GM23338 (cell line): ENCODE measurements at regions not wholly inside any gene's neighbourhood (a gene's known extent, or its start where the extent isn't known, plus 50 kb on each side); places are given as distances from the start of the nearest gene placed in this dataset.

Experiments used
- ATAC-seq: fragments of 200-7000 bp; cut with Tn5 transposase; 3 replicates; pipeline ENCODE4 v1.9.1; 2020
- DNase-seq: peaks from one replicate; pipeline ENCODE4 v3.0.0-alpha.2; 2015; ENCODE audit warnings: low spot score
- H2AFZ ChIP-seq: fragments of 200-600 bp; sonication (generic); 2 replicates; pipeline ENCODE4 v1.8.0; 2016; ENCODE audit warnings: antibody characterized with exemption, mild to moderate bottlenecking, moderate library complexity
- H3F3A ChIP-seq: fragments of 200-600 bp; sonication (generic); replicated peaks from 2 replicates; pipeline ENCODE4 v1.8.0; 2017; ENCODE audit warnings: antibody characterized with exemption, mixed run types, low read depth
- H3K27ac ChIP-seq: fragments of 200-600 bp; sonication (generic); 2 replicates; pipeline ENCODE4 v1.6.1; 2016; ENCODE audit warnings: low read depth
- H3K27me3 ChIP-seq: fragments of 200-600 bp; sonication (generic); 2 replicates; pipeline ENCODE4 v1.8.0; 2016; ENCODE audit warnings: mild to moderate bottlenecking, mixed run types, moderate library complexity; ENCODE audit not compliant: insufficient read depth
- H3K36me3 ChIP-seq: fragments of 200-600 bp; sonication (generic); 2 replicates; pipeline ENCODE4 v1.8.0; 2016; ENCODE audit warnings: mild to moderate bottlenecking; ENCODE audit not compliant: insufficient read depth
- H3K4me1 ChIP-seq: fragments of 200-600 bp; sonication (generic); 2 replicates; pipeline ENCODE4 v1.8.0; 2016; ENCODE audit warnings: mild to moderate bottlenecking, moderate library complexity; ENCODE audit not compliant: insufficient read depth
- H3K4me2 ChIP-seq: fragments of 200-600 bp; sonication (generic); 2 replicates; pipeline ENCODE4 v1.7.1; 2017; ENCODE audit warnings: mixed run types
- H3K4me3 ChIP-seq: fragments of 200-600 bp; sonication (generic); 2 replicates; pipeline ENCODE4 v1.6.1; 2016; ENCODE audit warnings: mixed run types
- H3K79me2 ChIP-seq: fragments of 200-600 bp; sonication (generic); replicated peaks from 2 replicates; pipeline ENCODE4 v1.8.0; 2017; ENCODE audit warnings: mild to moderate bottlenecking; ENCODE audit not compliant: insufficient read depth
- H3K9me2 ChIP-seq: fragments of 200-600 bp; sonication (generic); 2 replicates; pipeline ENCODE4 v1.8.0; 2017; ENCODE audit not compliant: insufficient read depth
- H4K20me1 ChIP-seq: fragments of 200-600 bp; sonication (generic); replicated peaks from 2 replicates; pipeline ENCODE4 v1.8.0; 2017; ENCODE audit warnings: mild to moderate bottlenecking; ENCODE audit not compliant: insufficient read depth
- H3K27ac Mint-ChIP-seq: 2 replicates; pipeline ENCODE4 v1.8.0; 2020; ENCODE audit warnings: inconsistent platforms, mild to moderate bottlenecking, moderate library complexity, mixed read lengths
- H3K27me3 Mint-ChIP-seq: 3 replicates; pipeline ENCODE4 v1.8.0; 2022; ENCODE audit warnings: low read depth, mild to moderate bottlenecking, moderate library complexity, mixed read lengths, inconsistent platforms; ENCODE audit not compliant: insufficient read depth, poor library complexity
- H3K36me3 Mint-ChIP-seq: 3 replicates; pipeline ENCODE4 v1.8.0; 2021; ENCODE audit warnings: low read depth, mild to moderate bottlenecking, inconsistent platforms, moderate library complexity, mixed read lengths
- H3K4me1 Mint-ChIP-seq: 3 replicates; pipeline ENCODE4 v1.8.0; 2020; ENCODE audit warnings: mild to moderate bottlenecking, inconsistent platforms, mixed read lengths
- H3K4me3 Mint-ChIP-seq: 3 replicates; pipeline ENCODE4 v1.8.0; 2021; ENCODE audit warnings: moderate library complexity, mild to moderate bottlenecking, inconsistent platforms, mixed read lengths
- H3K9me3 Mint-ChIP-seq: 3 replicates; pipeline ENCODE4 v1.8.0; 2020; ENCODE audit warnings: moderate library complexity, mild to moderate bottlenecking, inconsistent platforms, mixed read lengths
- CREB1 ChIP-seq: fragments of 250-450 bp; sonication (Bioruptor Pico); IDR thresholded peaks from 2 replicates; pipeline ENCODE4 v1.5.0; 2020; ENCODE audit warnings: low read depth, mild to moderate bottlenecking, moderate library complexity
- CTCF ChIP-seq, 2 experiments: fragments of 200-600 bp in 1 of 2; sonication (generic) in 1 of 2; conservative IDR thresholded peaks; 2 replicates each; pipeline versions ENCODE4 v1.5.1 to v1.6.1; 2016 to 2017; ENCODE audit warnings: antibody characterized with exemption in 2 of 2, low read depth in 2 of 2, mild to moderate bottlenecking in 2 of 2, moderate library complexity in 1 of 2
- ETS1 ChIP-seq: IDR thresholded peaks from 2 replicates; pipeline ENCODE4 v1.6.1; 2016; ENCODE audit warnings: antibody characterized with exemption
- EZH2 ChIP-seq: fragments of 200-600 bp; sonication (generic); IDR thresholded peaks from one replicate; pipeline ENCODE4 v1.8.0; 2017; ENCODE audit warnings: antibody characterized with exemption, mild to moderate bottlenecking, low read depth; ENCODE audit not compliant: unreplicated experiment
- EZH2phosphoT487 ChIP-seq: fragments of 200-600 bp; sonication (generic); IDR thresholded peaks from one replicate; pipeline ENCODE4 v1.8.1; 2018; ENCODE audit warnings: antibody characterized with exemption; ENCODE audit not compliant: unreplicated experiment
- JUNB ChIP-seq: IDR thresholded peaks from one replicate; pipeline ENCODE4 v1.6.1; 2016; ENCODE audit warnings: antibody characterized with exemption; ENCODE audit not compliant: unreplicated experiment
- POLR2AphosphoS5 ChIP-seq: IDR thresholded peaks from 2 replicates; pipeline ENCODE4 v1.6.1; 2016; ENCODE audit warnings: antibody characterized with exemption, low read depth
- STAT1 ChIP-seq: IDR thresholded peaks from one replicate; pipeline ENCODE4 v1.6.1; 2016; ENCODE audit warnings: antibody characterized with exemption; ENCODE audit not compliant: unreplicated experiment
- ZNF114 ChIP-seq: fragments of 250-450 bp; sonication (Bioruptor Pico); IDR thresholded peaks from 2 replicates; pipeline ENCODE4 v1.5.0; 2020; ENCODE audit warnings: mild to moderate bottlenecking, moderate library complexity
- ZNF331 ChIP-seq: fragments of 250-450 bp; sonication (Bioruptor Pico); IDR thresholded peaks from 2 replicates; pipeline ENCODE4 v1.5.0; 2020; ENCODE audit warnings: low read depth, mild to moderate bottlenecking, moderate library complexity
- ZNF462 ChIP-seq: fragments of 250-450 bp; sonication (Bioruptor Pico); IDR thresholded peaks from 2 replicates; pipeline ENCODE4 v1.5.0; 2020; ENCODE audit warnings: mild to moderate bottlenecking, moderate library complexity

- TF ChIP-seq ZNF462 (CRISPR knock-in tag) (no peak), EZH2phosphoT487 (no peak), JUNB (no peak), POLR2AphosphoS5 (no peak), ETS1 (no peak), ZNF331 (no peak)
These were observed 194.3 kb upstream of the PITRM1 start (continued) for GRCh38 chr10:3366735-3367405.

GRCh38 chr10:3366043-3366442 lies 193.5 kb upstream of the PITRM1 start:
- no peak overlapping the region for H3K4me3 Mint-ChIP-seq
- no peak overlapping the region for H3K4me2 ChIP-seq
- H3K4me1 ChIP-seq: no peaks in the 10 kb centered on the region
- ATAC-seq (no peak), DNase-seq (no peak)
- no peak overlapping the region for H2AFZ ChIP-seq
- peaks cover 23% of the 10 kb centered on the region for H3K9me3 Mint-ChIP-seq
- H3K27me3 Mint-ChIP-seq: no peaks in the 10 kb centered on the region
- no peaks in the 10 kb centered on the region for H3K4me1 Mint-ChIP-seq
- no peaks in the 10 kb centered on the region for H3K36me3 ChIP-seq
- no peaks in the 10 kb centered on the region for H3K79me2 ChIP-seq
- H3K9me2 ChIP-seq: no peaks in the 10 kb centered on the region
- H3K27me3 ChIP-seq: no peaks in the 10 kb centered on the region
- H3K36me3 Mint-ChIP-seq: peaks cover 17% of the 10 kb centered on the region
- no peaks in the 10 kb centered on the region for H4K20me1 ChIP-seq
- no peak overlapping the region for H3K27ac ChIP-seq
- H3K4me3 ChIP-seq: no peak overlapping the region
- TF ChIP-seq STAT1: no peak
- no peak for TF ChIP-seq ETS1
- no peak for TF ChIP-seq POLR2AphosphoS5
- no peak for TF ChIP-seq CREB1 (CRISPR knock-in tag)
- no peak for TF ChIP-seq JUNB
- TF ChIP-seq ZNF114 (CRISPR knock-in tag): no peak
- no peak for TF ChIP-seq EZH2
- TF ChIP-seq ZNF331: no peak
- no peak for TF ChIP-seq CTCF (conservative IDR thresholded peaks at IDR 0.05; ENCODE audit: low read depth in 2 of 2)
- H3F3A ChIP-seq: no peaks in the 10 kb centered on the region
- no peak overlapping the region for H3K27ac Mint-ChIP-seq
